ENCODE measurements at regions not wholly inside any gene's neighbourhood (a gene's known extent, or its start where the extent isn't known, plus 50 kb on each side); places are given as distances from the start of the nearest gene placed in this dataset.

GRCh38 chr1:220363196-220363837 lies 91.1 kb upstream of the RAB3GAP2 start:
- Histone ChIP-seq H3K4me1 (ENCODE audit: control insufficient read depth, insufficient read depth, low read length) (no peaks in the 10 kb centered on the region), H3K9ac (ENCODE audit: control insufficient read depth, insufficient read depth, low read length) (no peak overlapping the region), H2AFZ (ENCODE audit: control insufficient read depth, low read depth, low read length) (no peak overlapping the region), H3K4me2 (ENCODE audit: control insufficient read depth, insufficient read depth) (no peak overlapping the region), H4K20me1 (ENCODE audit: control insufficient read depth, insufficient read depth) (no peaks in the 10 kb centered on the region), H3K9me3 (replicated peaks; ENCODE audit: control insufficient read depth, insufficient read depth, low read length) (no peaks in the 10 kb centered on the region), H3K27ac (ENCODE audit: control insufficient read depth, insufficient read depth) (no peak overlapping the region), H3K36me3 (ENCODE audit: control insufficient read depth in 2 of 2, insufficient read depth in 2 of 2, low read length in 1 of 2) (no peaks in the 10 kb centered on the region), H3K27me3 (replicated peaks in 1 of 2; ENCODE audit: control insufficient read depth in 2 of 2, insufficient read depth in 2 of 2, low read length in 1 of 2) (0 out of 4 replicates have a peak, but pooled peaks cover 0 to 2% of the 10 kb centered on the region in 2 experiments), H3K79me2 (ENCODE audit: control insufficient read depth, insufficient read depth, low read length) (no peaks in the 10 kb centered on the region), H3K4me3 (no peak overlapping the region)
- WGBS (ENCODE audit: insufficient coverage, insufficient replicate concordance, low lambda C conversion rate, missing lambda C conversion rate), result 47% methylated on average over 5 of the region's 5 CpGs
- RAD21 ChIA-PET (ENCODE audit: unreplicated experiment), result no interaction called here
- POLR2A ChIA-PET, result no interaction called here
- in situ Hi-C loops (cut with MboI), result no loop called here
- CTCF ChIA-PET, result interaction anchor here (0.6 to 1.1 kb wide), 3 partner anchors 16 to 365 kb away, joined by 3 to 5 read pairs (median 3); no protein-coding TSS in a partner anchor
- FAIRE-seq (no peak), DNase-seq (ENCODE audit: low read depth, low spot score) (no peak), ATAC-seq (no peak)
- intact Hi-C loops (cut with micrococcal nuclease; ENCODE audit: unreplicated experiment), result no loop called here
- no TSS peak for BruUV-seq (replicated peaks)
- SMC1A ChIA-PET (ENCODE audit: uncharacterized antibody, unreplicated experiment), result interaction anchor here (1.3 kb wide), 1 partner anchor 26 kb away, joined by 4 read pairs; no protein-coding TSS in a partner anchor
- TF ChIP-seq USF2 (IDR thresholded peaks at IDR 0.05; ENCODE audit: borderline replicate concordance, low read depth, low read length), result no peak
- no peak for TF ChIP-seq ZBTB11 (CRISPR knock-in tag; IDR thresholded peaks at IDR 0.05)
- no peak for TF ChIP-seq IRF4 (IDR thresholded peaks at IDR 0.05; ENCODE audit: low read depth, low read length)
- TF ChIP-seq NR2F1 (conservative IDR thresholded peaks at IDR 0.05), result no peak
- no peak for TF ChIP-seq YBX1 (IDR thresholded peaks at IDR 0.05)
- no peak for TF ChIP-seq RAD51 (IDR thresholded peaks at IDR 0.05)
- no peak for TF ChIP-seq RELB (IDR thresholded peaks at IDR 0.05; ENCODE audit: low read depth)
- no peak for TF ChIP-seq MEF2B (IDR thresholded peaks at IDR 0.05; ENCODE audit: partially characterized antibody, poor library complexity, severe bottlenecking)
- TF ChIP-seq HDAC2 (IDR thresholded peaks at IDR 0.05), result no peak
- TF ChIP-seq ZNF592 (IDR thresholded peaks at IDR 0.05), result no peak
- TF ChIP-seq ZBTB33 (IDR thresholded peaks at IDR 0.05), result no peak
